NCI-H1105 (cell line): ENCODE measurements at regions not wholly inside any gene's neighbourhood (a gene's known extent, or its start where the extent isn't known, plus 50 kb on each side); places are given as distances from the start of the nearest gene placed in this dataset.

ENCODE experiments used
- DNase-seq: peaks from one replicate; lab custom pipeline; 2025; lab: John Stamatoyannopoulos, UW

DNA sequence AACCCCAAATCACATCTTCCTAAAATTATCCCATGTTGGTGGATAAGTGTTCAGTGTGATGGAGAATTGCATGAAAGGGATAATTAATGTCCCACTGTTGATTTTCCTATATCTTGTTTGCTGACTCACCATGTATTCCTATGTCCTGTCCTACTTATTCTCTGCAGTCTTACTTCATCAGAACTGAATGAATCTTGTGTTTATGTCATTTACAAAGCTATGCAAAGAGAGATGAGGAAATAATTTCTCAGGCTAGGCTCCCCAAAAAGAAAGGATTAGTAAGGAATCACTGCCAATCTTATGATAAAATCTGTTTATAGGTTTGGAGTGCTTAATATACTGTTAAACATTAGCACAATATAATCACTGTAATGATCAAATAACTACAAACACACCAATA lies 360.8 kb downstream of the CRPPA start:
- DNase-seq, result no peak

- DNase-seq, result no peak
These were observed 365.9 kb downstream of the CRPPA start for GRCh38 chr7:16055263-16055976.

- DNase-seq, result no peak
These were observed 365.2 kb upstream of the MEOX2 start for GRCh38 chr7:16051561-16052255.

GRCh38 chr7:16046041-16046440 lies 359.6 kb upstream of the MEOX2 start:
- DNase-seq, result no peak

DNA sequence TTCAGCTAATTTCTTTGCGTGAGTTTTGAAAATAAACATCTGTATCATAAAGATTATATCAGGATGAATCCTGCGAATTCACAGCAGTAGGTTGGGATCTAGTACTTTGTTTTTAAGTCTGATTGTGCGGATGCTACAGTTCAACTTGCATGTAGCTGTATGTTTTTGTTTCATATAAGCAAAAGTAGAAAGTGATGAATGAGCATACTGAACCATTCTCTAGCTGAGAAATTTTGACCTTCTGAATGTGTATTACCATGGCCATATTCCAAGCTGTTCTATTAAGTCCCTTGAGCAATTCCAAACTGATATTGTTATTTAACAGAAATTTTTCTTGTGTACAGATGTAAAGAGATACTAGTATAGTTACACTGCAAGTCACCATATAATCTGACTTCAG lies 358.8 kb upstream of the MEOX2 start:
- DNase-seq, result no peak

DNA sequence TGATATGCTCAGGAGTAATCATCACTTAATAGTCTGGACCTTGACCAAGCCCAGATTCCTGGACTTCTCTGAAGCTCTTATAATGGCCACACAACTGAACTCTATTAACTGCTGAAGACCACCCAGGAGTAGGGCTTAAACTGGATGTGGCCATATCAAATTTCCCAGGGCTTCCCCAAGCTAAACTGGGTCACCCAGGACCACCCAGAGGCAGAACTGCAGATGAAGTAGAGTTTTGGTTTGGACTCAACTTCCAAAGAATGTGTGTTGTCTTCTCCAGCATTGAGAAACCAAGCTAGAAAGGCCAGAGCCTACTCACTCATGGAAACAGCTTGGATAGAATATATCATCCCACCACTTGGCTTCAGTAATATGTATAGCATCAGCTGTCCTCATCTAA lies 358.2 kb upstream of the MEOX2 start:
- DNase-seq, result no peak

DNA sequence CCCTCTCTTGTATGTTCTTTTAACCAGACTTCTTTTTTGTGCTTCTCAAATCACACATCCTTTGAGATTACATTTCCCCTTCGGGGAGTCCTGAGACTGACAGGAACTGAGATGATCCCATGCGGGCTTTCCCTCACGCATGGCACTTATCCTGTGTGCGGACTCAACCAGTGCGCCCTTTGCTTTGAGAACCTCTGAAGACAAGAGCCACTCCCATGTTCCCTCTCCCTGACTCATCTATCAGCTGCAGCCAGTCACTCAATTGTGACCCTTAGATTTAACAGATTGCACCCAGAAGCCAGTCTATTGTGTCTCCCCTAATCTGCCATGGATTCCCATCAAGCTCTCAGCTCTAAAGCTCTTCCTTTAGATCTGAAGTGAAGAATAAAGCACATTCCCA lies 353.9 kb upstream of the MEOX2 start:
- no peak for DNase-seq

- DNase-seq, result no peak
These were observed 352.4 kb upstream of the MEOX2 start for GRCh38 chr7:16038906-16039305.

- DNase-seq, result no peak
These were observed 348.9 kb upstream of the MEOX2 start for GRCh38 chr7:16035392-16035791.

- DNase-seq, result no peak
These were observed 348.4 kb upstream of the MEOX2 start for GRCh38 chr7:16034866-16035265.

DNA sequence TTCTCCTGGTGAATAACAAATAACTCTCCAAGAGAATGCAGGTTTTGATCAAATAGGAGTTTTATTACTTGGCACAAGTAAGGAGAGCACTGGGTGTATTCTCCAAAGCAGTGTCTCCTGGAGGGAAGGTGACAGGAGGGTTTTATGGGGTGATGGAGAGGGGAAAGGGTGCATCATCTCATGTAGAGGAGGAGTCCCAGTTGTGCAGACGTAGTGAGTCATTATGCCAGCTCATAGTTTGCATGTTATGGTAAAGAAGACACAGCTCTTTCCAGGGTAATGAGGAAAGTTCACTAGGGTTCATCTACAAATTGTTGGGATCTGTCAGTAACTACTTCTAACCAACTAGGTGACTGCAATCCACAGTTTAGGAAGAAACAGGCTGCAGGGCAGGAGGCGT lies 347.9 kb upstream of the MEOX2 start:
- DNase-seq, result no peak

- DNase-seq, result no peak
These were observed 346.8 kb upstream of the MEOX2 start for GRCh38 chr7:16033233-16033632.

GRCh38 chr7:16028636-16029035 lies 342.2 kb upstream of the MEOX2 start:
- no peak for DNase-seq

DNA sequence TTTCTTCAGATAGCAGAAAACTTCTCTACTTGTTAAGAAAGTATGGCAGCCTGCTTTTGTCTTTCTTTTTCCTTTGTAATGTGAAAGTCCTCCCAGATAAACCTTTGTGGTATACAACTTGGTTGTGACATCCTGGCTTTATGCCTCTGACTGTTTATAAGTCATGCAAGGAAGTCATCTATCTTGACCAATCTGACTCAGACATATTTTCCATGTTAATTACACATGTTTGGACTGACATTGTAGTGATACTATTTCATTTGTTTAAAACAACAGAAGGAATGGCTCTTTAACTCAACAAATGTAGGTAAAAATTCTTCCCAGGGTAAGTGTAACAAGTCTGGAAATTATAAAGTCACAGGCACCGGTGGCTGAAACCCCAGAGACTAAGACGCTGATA lies 341.6 kb upstream of the MEOX2 start:
- no peak for DNase-seq

DNA sequence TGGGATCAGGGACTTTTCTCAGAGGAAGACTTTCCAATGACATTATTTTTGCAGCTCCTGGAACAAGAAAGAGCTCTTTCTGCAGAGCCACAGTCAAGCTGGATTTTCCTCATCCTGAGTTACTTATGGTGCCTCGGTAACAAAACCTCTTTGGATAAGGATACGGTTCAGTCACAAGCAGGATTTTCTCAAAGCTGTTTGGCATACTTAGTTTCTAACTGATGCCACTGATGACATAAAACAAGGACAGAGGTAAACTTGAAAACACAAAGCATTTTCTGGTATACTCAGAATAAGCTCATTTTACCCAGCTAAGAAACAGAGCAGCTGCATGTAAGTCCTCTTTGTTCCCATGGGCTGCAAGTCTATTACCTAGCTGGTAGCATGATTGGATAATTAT lies 340.9 kb upstream of the MEOX2 start:
- no peak for DNase-seq

DNA sequence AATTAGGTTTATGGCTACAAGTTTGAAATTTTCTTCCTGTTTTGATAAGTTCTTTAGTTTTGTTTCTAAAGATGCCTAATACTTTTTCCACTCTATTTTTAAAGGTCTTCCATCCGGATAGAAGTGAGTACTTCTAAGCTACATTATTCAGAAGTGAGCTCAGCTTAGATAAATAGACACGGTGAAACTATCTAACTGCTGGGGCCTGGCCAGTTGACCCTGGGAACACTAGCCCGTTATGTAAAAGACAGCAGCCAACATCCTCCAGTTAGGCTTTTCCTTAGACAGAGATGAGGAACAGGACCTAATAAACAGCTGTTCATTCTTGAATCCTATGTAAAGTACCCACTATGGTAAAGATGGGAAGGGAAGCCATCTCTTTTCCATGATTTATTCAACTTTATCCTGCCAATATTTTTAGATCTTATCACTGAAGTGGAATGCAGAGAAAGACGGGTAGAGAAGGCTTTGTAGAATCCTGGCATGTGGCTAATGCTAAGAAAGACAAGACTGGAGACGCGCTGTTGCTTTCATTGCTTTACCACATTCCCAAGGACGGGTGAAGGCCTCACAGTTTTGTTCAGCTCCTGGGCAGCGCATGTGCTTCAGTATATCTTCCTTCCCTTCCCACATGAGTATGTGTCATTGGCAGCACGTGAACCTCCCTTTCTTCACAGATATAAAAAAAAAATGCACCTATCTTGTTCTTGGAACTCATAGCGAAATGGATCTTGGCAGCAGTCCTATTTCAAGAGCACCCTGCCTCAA lies 340.0 kb upstream of the MEOX2 start:
- no peak for DNase-seq

DNA sequence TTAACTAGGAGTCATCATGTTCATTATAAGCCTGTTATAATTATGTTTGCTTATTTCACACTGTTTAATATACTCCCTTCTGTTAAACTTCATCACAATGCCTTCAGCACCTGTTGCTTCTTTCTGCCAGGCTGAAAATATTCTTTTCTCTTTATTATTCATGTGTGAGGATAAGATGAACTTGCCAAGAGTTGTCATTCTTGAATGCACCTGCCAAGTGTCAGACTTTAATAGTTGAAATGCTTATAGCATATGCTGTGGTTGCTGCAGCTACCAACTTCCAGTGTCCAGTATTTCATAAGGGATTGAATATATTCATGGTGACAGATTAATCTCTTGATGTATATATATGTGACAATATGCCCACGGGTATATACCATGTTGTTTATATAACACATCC lies 339.2 kb upstream of the MEOX2 start:
- DNase-seq, result no peak

GRCh38 chr7:16023503-16023902 lies 337.0 kb upstream of the MEOX2 start:
- DNase-seq, result no peak

DNA sequence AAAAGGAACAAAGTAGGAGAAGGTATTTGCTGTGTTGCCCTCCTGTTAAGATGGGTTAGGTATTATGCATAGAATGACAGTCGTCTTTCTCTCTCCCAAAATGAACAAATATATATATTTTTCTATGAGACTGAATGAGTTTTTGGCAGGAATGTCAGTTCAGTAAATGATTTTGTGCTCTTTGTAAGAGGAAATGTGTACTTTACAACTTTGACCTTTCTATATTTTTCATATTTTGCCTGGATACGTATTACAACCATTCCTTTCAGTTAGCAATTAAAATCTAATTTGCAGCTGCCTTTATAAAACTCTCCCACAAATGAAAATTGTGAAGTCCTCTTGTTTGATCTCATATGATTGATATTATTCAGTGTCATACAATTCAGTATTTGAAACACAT lies 336.6 kb upstream of the MEOX2 start:
- DNase-seq, result no peak

DNA sequence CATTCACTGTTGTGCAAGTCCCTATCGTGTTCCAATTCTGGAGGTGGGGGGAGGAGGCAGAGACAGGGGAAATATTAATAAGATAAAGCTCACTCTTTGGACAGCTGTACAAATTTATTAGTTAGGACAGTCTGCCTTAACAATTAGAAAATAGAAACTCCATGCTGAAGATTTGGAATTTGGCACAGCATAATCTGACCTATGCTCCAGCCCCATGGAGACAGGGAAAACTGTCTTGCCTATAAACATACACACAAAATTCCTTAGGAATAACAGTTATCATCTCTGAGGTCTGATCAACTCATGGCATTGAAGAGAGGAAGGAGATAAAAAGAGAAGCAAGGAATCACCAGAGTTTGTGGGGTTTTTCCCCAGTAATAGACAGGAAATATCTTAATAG lies 335.4 kb upstream of the MEOX2 start:
- no peak for DNase-seq

DNA sequence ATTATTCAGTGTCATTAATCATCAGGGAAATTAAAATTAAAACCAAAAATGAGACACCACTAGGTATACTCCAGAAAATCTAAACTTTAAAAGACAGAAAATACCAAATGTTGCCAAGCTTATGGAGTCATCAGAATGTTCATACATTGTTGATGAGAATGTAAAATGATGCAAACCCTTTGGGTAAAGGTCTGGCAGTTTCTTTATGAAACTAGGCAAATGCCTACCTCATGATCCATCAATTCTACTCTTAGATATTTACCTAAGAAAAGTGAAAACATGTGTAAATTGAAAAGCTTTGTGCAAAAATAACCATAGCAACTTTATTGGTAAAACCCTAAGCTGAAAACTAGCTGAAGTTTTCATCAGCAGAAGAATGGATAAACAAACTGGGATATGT lies 329.5 kb upstream of the MEOX2 start:
- DNase-seq, result no peak

- no peak for DNase-seq
These were observed 327.5 kb upstream of the MEOX2 start for GRCh38 chr7:16014031-16014430.

DNA sequence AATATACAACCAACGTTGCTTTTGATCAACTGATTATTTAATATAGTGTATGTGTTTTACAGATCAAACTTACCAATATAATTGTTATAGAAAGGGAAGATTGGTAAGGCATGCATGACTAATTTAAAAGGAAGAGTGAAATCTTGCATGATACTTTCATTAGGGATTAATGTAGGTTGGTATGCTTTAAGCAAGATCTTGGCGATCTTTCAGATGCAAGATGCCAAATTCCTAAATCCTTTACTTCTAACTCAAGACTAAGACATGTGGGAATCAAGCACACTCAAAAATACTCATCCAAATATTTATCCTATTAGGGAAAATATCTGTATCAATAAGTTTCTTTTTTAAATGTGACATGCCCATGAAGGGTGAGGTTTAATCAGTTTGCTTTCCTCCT lies 321.4 kb upstream of the MEOX2 start:
- DNase-seq, result no peak
